ENCODE measurements at regions not wholly inside any gene's neighbourhood (a gene's known extent, or its start where the extent isn't known, plus 50 kb on each side); places are given as distances from the start of the nearest gene placed in this dataset. TPM values are rescaled to one million over a fixed set of nuclear protein-coding genes. Genes with fewer than 3 reads are reported as not detected.

Small RNAs in the stretch of these regions (microRNA-seq; reads per million reads assigned to microRNA genes)
- not detected for gene MIR3156-1
